HEK293T (cell line): ENCODE measurements at regions not wholly inside any gene's neighbourhood (a gene's known extent, or its start where the extent isn't known, plus 50 kb on each side); places are given as distances from the start of the nearest gene placed in this dataset.

Source experiments
- ARNT ChIP-seq: fragments of 450-650 bp; IDR thresholded peaks from 2 replicates; pipeline ENCODE4 v1.6.1; 2017; ENCODE audit warnings: mild to moderate bottlenecking
- BHLHE40 ChIP-seq: fragments of 450-650 bp; IDR thresholded peaks from 2 replicates; pipeline ENCODE4 v1.6.1; 2016; ENCODE audit warnings: mild to moderate bottlenecking, moderate library complexity, borderline replicate concordance
- CTBP1 ChIP-seq: fragments of 450-650 bp; IDR thresholded peaks from 2 replicates; pipeline ENCODE4 v1.6.1; 2016; ENCODE audit warnings: borderline replicate concordance
- ELF4 ChIP-seq: fragments of 450-650 bp; IDR thresholded peaks from 2 replicates; pipeline ENCODE4 v1.6.1; 2017; ENCODE audit warnings: antibody characterized with exemption
- FOXA1 ChIP-seq: fragments of 450-650 bp; IDR thresholded peaks from 2 replicates; pipeline ENCODE4 v1.6.1; 2016; ENCODE audit warnings: mild to moderate bottlenecking
- FOXK2 ChIP-seq: fragments of 450-650 bp; IDR thresholded peaks from 2 replicates; pipeline ENCODE4 v1.6.1; 2016; ENCODE audit warnings: mild to moderate bottlenecking
- FOXM1 ChIP-seq: fragments of 450-650 bp; IDR thresholded peaks from 2 replicates; pipeline ENCODE4 v1.6.1; 2017; ENCODE audit warnings: mild to moderate bottlenecking, borderline replicate concordance
- NFRKB ChIP-seq: fragments of 450-650 bp; IDR thresholded peaks from 2 replicates; pipeline ENCODE4 v1.6.1; 2016; ENCODE audit warnings: mild to moderate bottlenecking, moderate library complexity
- PKNOX1 ChIP-seq: fragments of 450-650 bp; IDR thresholded peaks from 2 replicates; pipeline ENCODE4 v1.6.1; 2016
- SP1 ChIP-seq: fragments of 450-650 bp; IDR thresholded peaks from 2 replicates; pipeline ENCODE4 v1.6.1; 2017
- SUZ12 ChIP-seq: fragments of 450-650 bp; IDR thresholded peaks from 2 replicates; pipeline ENCODE4 v1.6.1; 2016; ENCODE audit warnings: mild to moderate bottlenecking
- TARDBP ChIP-seq: fragments of 450-650 bp; IDR thresholded peaks from 2 replicates; pipeline ENCODE4 v1.6.1; 2016
- ZNF384 ChIP-seq: fragments of 450-650 bp; IDR thresholded peaks from 2 replicates; pipeline ENCODE4 v1.6.1; 2016

GRCh38 chr3:68485051-68485450, 447.3 kb downstream of the TAFA4 start:
- TF ChIP-seq ELF4, result no peak
- no peak for TF ChIP-seq CTBP1
- no peak for TF ChIP-seq FOXA1
- no peak for TF ChIP-seq PKNOX1
- no peak for TF ChIP-seq SP1
- TF ChIP-seq BHLHE40, result no peak
- no peak for TF ChIP-seq FOXK2
- TF ChIP-seq SUZ12, result no peak
- no peak for TF ChIP-seq NFRKB
- no peak for TF ChIP-seq ARNT
- TF ChIP-seq TARDBP, result no peak
- TF ChIP-seq ZNF384, result no peak
- no peak for TF ChIP-seq FOXM1
